GM23248 (cell line): ENCODE measurements at regions not wholly inside any gene's neighbourhood (a gene's known extent, or its start where the extent isn't known, plus 50 kb on each side); places are given as distances from the start of the nearest gene placed in this dataset.

Source experiments
- DNase-seq: peaks from one replicate; pipeline ENCODE4 v3.0.0-alpha.2; 2015
- H2AFZ ChIP-seq: fragments of 200-600 bp; sonication (generic); 2 replicates; pipeline ENCODE4 v1.6.1; 2016; ENCODE audit warnings: antibody characterized with exemption
- H3F3A ChIP-seq: fragments of 200-600 bp; sonication (generic); 2 replicates; pipeline ENCODE4 v1.6.1; 2016; ENCODE audit warnings: mild to moderate bottlenecking, antibody characterized with exemption, mixed run types; ENCODE audit not compliant: insufficient read depth
- H3K27ac ChIP-seq: fragments of 200-600 bp; sonication (generic); 2 replicates; pipeline ENCODE4 v1.5.1; 2016; ENCODE audit warnings: mild to moderate bottlenecking
- H3K27me3 ChIP-seq: fragments of 200-600 bp; sonication (generic); replicated peaks from 2 replicates; pipeline ENCODE4 v1.6.1; 2016; ENCODE audit warnings: mild to moderate bottlenecking; ENCODE audit not compliant: insufficient read depth
- H3K36me3 ChIP-seq: fragments of 200-600 bp; sonication (generic); 2 replicates; pipeline ENCODE4 v1.6.1; 2016; ENCODE audit warnings: low read depth, mild to moderate bottlenecking
- H3K4me1 ChIP-seq: fragments of 200-600 bp; sonication (generic); 2 replicates; pipeline ENCODE4 v1.6.1; 2016; ENCODE audit warnings: mild to moderate bottlenecking; ENCODE audit not compliant: insufficient read depth
- H3K4me2 ChIP-seq: fragments of 200-600 bp; sonication (generic); one replicate; pipeline ENCODE4 v1.6.1; 2016; ENCODE audit warnings: mild to moderate bottlenecking; ENCODE audit not compliant: unreplicated experiment
- H3K4me3 ChIP-seq: fragments of 200-600 bp; sonication (generic); 2 replicates; pipeline ENCODE4 v1.5.1; 2016; ENCODE audit warnings: mild to moderate bottlenecking
- H3K79me2 ChIP-seq: fragments of 200-600 bp; sonication (generic); 2 replicates; pipeline ENCODE4 v1.6.1; 2016; ENCODE audit warnings: mild to moderate bottlenecking; ENCODE audit not compliant: insufficient read depth
- H3K9ac ChIP-seq: fragments of 200-600 bp; sonication (generic); 2 replicates; pipeline ENCODE4 v1.6.1; 2016; ENCODE audit warnings: mild to moderate bottlenecking
- H3K9me2 ChIP-seq: fragments of 200-600 bp; sonication (generic); 2 replicates; pipeline ENCODE4 v1.6.1; 2016; ENCODE audit warnings: mixed run types, mild to moderate bottlenecking, moderate library complexity; ENCODE audit not compliant: insufficient read depth
- H3K9me3 ChIP-seq: fragments of 200-600 bp; sonication (generic); one replicate; pipeline ENCODE4 v1.6.1; 2017; ENCODE audit warnings: low read depth
- H4K20me1 ChIP-seq: fragments of 200-600 bp; sonication (generic); 2 replicates; pipeline ENCODE4 v1.6.0; 2016; ENCODE audit not compliant: insufficient read depth
- EZH2 ChIP-seq: fragments of 200-600 bp; sonication (generic); IDR thresholded peaks from 2 replicates; pipeline ENCODE4 v1.6.1; 2018; ENCODE audit warnings: antibody characterized with exemption, mild to moderate bottlenecking; ENCODE audit not compliant: insufficient read depth, poor library complexity, severe bottlenecking
- EZH2phosphoT487 ChIP-seq: fragments of 200-600 bp; sonication (generic); IDR thresholded peaks from 2 replicates; pipeline ENCODE4 v1.6.1; 2018; ENCODE audit warnings: antibody characterized with exemption, moderate library complexity, mild to moderate bottlenecking, low read depth; ENCODE audit not compliant: insufficient read depth
- WGBS, 2 experiments: methylation state at CpG; one replicate each; pipeline ENCODE4 v1.1.6; 2015 to 2017; ENCODE audit warnings: low lambda C conversion rate in 2 of 2, low coverage in 1 of 2; ENCODE audit errors: missing lambda C conversion rate in 2 of 2; 5-methylcytosine and 5-hydroxymethylcytosine counted together
- in situ Hi-C: fragments of 300-500 bp; cut with MboI; formaldehyde crosslinking; loops from 2 replicates; pipeline ENCODE4 v1.15.0; 2020

DNA sequence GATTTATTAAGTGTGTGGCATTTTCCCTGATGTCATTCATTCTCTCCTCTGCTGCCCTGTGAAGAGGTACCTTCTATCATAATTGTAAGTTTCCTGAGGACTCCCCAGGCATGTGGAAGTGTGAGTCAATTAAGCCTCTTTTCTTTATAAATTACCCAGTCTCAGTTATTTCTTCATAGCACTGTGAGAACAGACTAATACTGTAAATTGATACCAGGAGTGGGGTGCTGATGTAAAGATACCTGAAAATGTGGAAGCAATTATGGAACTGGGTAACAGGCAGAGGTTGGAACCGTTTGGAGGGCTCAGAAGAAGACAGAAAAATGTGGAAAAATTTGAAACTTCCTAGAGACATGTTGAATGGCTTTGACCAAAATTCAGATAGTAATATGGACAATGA lies 711.8 kb upstream of the GRM3 start:
- DNase-seq, result no peak
- in situ Hi-C loops, result no loop called here
- TF ChIP-seq EZH2phosphoT487 (no peak), EZH2 (no peak)
- no peaks in the 10 kb centered on the region for H3K27me3 ChIP-seq
- H3F3A ChIP-seq, result no peaks in the 10 kb centered on the region
- no peak overlapping the region for H3K4me2 ChIP-seq
- H3K4me3 ChIP-seq, result no peak overlapping the region
- 0 to 2% methylated on average over 1 of the region's 1 CpG for WGBS, 2 experiments
- H3K36me3 ChIP-seq, result no peaks in the 10 kb centered on the region
- H3K79me2 ChIP-seq, result no peaks in the 10 kb centered on the region
- H3K9me3 ChIP-seq, result no peaks in the 10 kb centered on the region
- no peaks in the 10 kb centered on the region for H4K20me1 ChIP-seq
- H3K27ac ChIP-seq, result no peak overlapping the region
- H3K4me1 ChIP-seq, result no peaks in the 10 kb centered on the region
- H2AFZ ChIP-seq, result no peak overlapping the region
- no peaks in the 10 kb centered on the region for H3K9me2 ChIP-seq
- H3K9ac ChIP-seq, result no peak overlapping the region

DNA sequence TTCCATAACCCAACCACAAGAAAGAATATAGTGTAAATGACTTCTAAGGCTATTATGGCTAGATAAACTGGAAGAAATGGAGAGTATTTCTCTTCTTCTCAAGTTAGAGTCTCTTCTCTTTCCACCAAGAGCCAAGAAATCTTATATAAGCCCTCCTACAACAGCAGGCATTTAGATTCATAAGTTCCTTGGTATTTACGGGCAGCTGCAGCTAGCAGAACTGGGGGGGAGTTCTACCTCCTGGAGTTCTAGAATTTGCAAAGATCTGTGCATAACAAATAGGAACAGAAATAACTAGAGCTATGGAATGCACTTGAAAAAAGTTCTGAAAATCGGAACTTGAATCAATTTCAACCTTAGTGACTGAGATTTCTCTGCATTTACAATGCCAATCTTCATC lies 715.2 kb upstream of the GRM3 start:
- Histone ChIP-seq H3K9me2 (no peaks in the 10 kb centered on the region), H3K4me3 (no peak overlapping the region), H3K36me3 (no peaks in the 10 kb centered on the region), H3K9me3 (no peaks in the 10 kb centered on the region), H3K4me1 (no peaks in the 10 kb centered on the region), H3K27ac (no peak overlapping the region), H3K27me3 (no peaks in the 10 kb centered on the region), H4K20me1 (no peaks in the 10 kb centered on the region), H2AFZ (no peak overlapping the region), H3K4me2 (no peak overlapping the region), H3K79me2 (no peaks in the 10 kb centered on the region), H3K9ac (no peak overlapping the region), H3F3A (no peaks in the 10 kb centered on the region)
- no peak for DNase-seq
- TF ChIP-seq EZH2phosphoT487, result no peak
- in situ Hi-C loops, result no loop called here
- 31 to 42% methylated on average over 2 of the region's 2 CpGs for WGBS, 2 experiments

DNA sequence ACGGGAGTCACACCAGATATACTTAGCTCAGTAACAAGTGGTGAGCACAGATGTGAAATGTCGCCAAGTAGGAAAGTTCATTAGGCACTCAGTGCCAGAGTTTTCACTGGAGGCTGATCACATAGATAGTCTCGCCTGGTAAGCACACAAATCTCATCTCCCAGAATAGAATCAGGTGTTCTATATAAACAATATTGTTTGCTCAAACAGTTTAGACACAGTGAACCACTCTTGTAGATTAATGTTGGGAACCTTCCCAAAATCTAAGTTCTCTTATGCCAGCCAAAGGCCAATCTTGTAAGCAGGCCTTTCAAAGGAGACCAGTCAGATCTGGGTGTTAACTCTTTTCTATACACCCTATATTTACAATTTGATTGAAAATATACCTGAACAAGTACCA lies 716.5 kb upstream of the GRM3 start:
- Histone ChIP-seq H3K27me3 (no peaks in the 10 kb centered on the region), H3K79me2 (no peaks in the 10 kb centered on the region), H4K20me1 (no peaks in the 10 kb centered on the region), H3K4me1 (no peaks in the 10 kb centered on the region), H3K27ac (no peak overlapping the region), H3K36me3 (no peaks in the 10 kb centered on the region), H3K9me3 (no peaks in the 10 kb centered on the region), H3K4me2 (no peak overlapping the region), H3K9ac (no peak overlapping the region), H3F3A (no peaks in the 10 kb centered on the region), H3K9me2 (no peaks in the 10 kb centered on the region), H3K4me3 (no peak overlapping the region), H2AFZ (no peak overlapping the region)
- no peak for DNase-seq
- in situ Hi-C loops, result no loop called here
- WGBS, 2 experiments, result 24 to 25% methylated on average over 3 of the region's 3 CpGs
- TF ChIP-seq EZH2, result no peak
- TF ChIP-seq EZH2phosphoT487, result no peak

DNA sequence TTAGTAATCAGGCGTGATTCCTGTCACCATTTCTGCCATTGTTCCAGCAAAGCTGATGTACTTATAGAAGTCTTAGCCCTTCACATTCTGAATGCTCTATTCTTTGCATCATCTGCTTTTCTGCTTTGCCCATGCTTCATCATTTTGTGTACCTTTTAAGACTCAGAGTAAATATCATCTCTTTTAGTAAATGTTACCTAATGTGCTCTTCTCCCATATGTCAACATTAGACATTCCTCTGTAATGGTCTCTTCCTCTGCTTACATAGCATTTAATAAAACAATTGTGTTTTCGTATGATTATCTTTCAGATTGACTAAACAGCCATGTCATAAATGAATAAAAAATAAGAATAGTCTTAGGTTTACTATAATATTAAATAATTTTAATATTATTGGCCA lies 719.6 kb upstream of the GRM3 start:
- in situ Hi-C loops, result no loop called here
- H3K4me2 ChIP-seq, result no peak overlapping the region
- WGBS, 2 experiments, result 29 to 46% methylated on average over 2 of the region's 2 CpGs

DNA sequence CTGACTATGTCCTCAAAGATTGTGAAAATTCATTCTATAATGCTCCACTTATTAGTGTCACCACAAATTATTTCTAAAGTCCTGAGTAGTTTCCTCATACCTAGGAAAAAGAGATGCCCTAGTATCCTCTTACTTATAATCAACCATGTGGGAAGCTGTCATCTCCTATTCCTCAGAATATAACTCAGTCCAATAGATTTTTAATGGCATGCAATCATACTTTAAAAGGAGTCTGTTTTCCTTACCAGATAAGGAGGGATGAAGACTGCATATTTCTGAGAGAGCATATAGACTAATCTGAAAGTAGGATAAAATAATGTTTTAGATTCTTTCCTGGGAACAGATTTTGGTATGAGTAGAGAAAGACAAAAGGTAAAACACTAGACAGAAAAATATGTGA lies 727.7 kb upstream of the GRM3 start:
- no peak overlapping the region for H3K9ac ChIP-seq
- no peaks in the 10 kb centered on the region for H3K4me1 ChIP-seq
- H3K9me2 ChIP-seq, result no peaks in the 10 kb centered on the region; the same call in none of the 2 replicates
- DNase-seq, result no peak
- no peak overlapping the region for H3K4me2 ChIP-seq
- H3F3A ChIP-seq, result no peaks in the 10 kb centered on the region
- H3K36me3 ChIP-seq, result no peaks in the 10 kb centered on the region
- TF ChIP-seq EZH2 (no peak), EZH2phosphoT487 (no peak)
- no peaks in the 10 kb centered on the region for H4K20me1 ChIP-seq
- H2AFZ ChIP-seq, result no peak overlapping the region
- H3K27ac ChIP-seq, result no peak overlapping the region
- H3K79me2 ChIP-seq, result no peaks in the 10 kb centered on the region
- in situ Hi-C loops, result no loop called here
- H3K4me3 ChIP-seq, result no peak overlapping the region
- H3K9me3 ChIP-seq, result no peaks in the 10 kb centered on the region
- H3K27me3 ChIP-seq, result no peaks in the 10 kb centered on the region

More for the DNA sequence above, 719.6 kb upstream of the GRM3 start:
- Histone ChIP-seq H3K27me3 (no peaks in the 10 kb centered on the region), H3K4me1 (no peaks in the 10 kb centered on the region), H3K4me3 (no peak overlapping the region), H3K9me2 (no peaks in the 10 kb centered on the region; the same call in 1 of the 2 replicates), H3K27ac (no peak overlapping the region), H3K79me2 (no peaks in the 10 kb centered on the region), H3K36me3 (no peaks in the 10 kb centered on the region), H3K9ac (no peak overlapping the region), H3F3A (no peaks in the 10 kb centered on the region), H3K9me3 (no peaks in the 10 kb centered on the region), H2AFZ (no peak overlapping the region), H4K20me1 (no peaks in the 10 kb centered on the region)
- TF ChIP-seq EZH2phosphoT487 (no peak), EZH2 (no peak)
- DNase-seq, result no peak
